Upper lobe of left lung (tissue), 4 donors: ENCODE measurements at regions not wholly inside any gene's neighbourhood (a gene's known extent, or its start where the extent isn't known, plus 50 kb on each side); places are given as distances from the start of the nearest gene placed in this dataset.

Experiments used
- CTCF ChIP-seq, 6 experiments: fragments of 450-650 bp in 4 of 6; fragments of 200-600 bp in 2 of 6; sonication (generic) in 2 of 6; IDR thresholded peaks; one replicate each; pipeline ENCODE4 v1.5.1; 2016 to 2019; ENCODE audit warnings: antibody characterized with exemption in 6 of 6
- EP300 ChIP-seq, 4 donors: sonication (generic); formaldehyde crosslinking; IDR thresholded peaks; one replicate each; pipeline ENCODE4 v1.5.1; 2017; ENCODE audit warnings: antibody characterized with exemption in 4 of 4, control low read depth in 2 of 4
- POLR2A ChIP-seq, 4 donors: fragments of 450-650 bp; IDR thresholded peaks; one replicate each; pipeline ENCODE4 v1.5.1; 2016 to 2017; ENCODE audit warnings: antibody characterized with exemption in 4 of 4, mild to moderate bottlenecking in 2 of 4

- TF ChIP-seq EP300 (IDR thresholded peaks at IDR 0.05), result no peak
- no peak for TF ChIP-seq CTCF (IDR thresholded peaks at IDR 0.05)
- no peak for TF ChIP-seq POLR2A (IDR thresholded peaks at IDR 0.05)
These were observed 56.9 kb upstream of the LHX1 start for GRCh38 chr17:36880268-36880905.
